ENCODE measurements at regions not wholly inside any gene's neighbourhood (a gene's known extent, or its start where the extent isn't known, plus 50 kb on each side); places are given as distances from the start of the nearest gene placed in this dataset.

DNA sequence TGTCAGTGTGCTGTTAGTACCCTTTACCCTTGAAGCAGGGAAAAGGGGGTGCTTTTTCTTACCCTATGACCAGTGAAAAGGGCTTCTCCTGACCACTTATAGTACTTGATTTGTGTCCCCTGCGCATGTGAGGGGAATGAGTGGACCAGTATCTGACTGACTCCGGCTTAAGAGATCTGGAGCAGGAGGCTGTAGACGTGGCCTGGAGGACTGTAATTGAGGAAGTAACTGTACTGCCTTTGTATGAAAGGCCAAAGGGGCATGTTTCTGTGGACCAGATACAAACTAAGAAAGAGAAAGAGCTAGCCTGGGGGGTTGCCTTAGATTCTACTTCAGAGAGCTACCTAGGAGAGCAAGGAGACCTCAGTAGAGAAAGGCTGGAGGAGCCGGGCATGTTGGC lies 89.9 kb upstream of the TBL1XR1 start:
- H3K36me3 ChIP-seq (ENCODE audit: control insufficient read depth, low read length), result no peaks in the 10 kb centered on the region
- no peaks in the 10 kb centered on the region for H3K79me2 ChIP-seq (ENCODE audit: control insufficient read depth, low read length)
- H3K4me1 ChIP-seq (ENCODE audit: control insufficient read depth, low read length), result peaks cover 5% of the 10 kb centered on the region
- H3K9me3 ChIP-seq (ENCODE audit: control insufficient read depth, insufficient read depth, low read length), result no peaks in the 10 kb centered on the region
- no peaks in the 10 kb centered on the region for H4K20me1 ChIP-seq (ENCODE audit: control insufficient read depth, insufficient read depth, low read depth, low read length)
- H3K4me2 ChIP-seq (ENCODE audit: low read length), result no peak overlapping the region
- H3F3A ChIP-seq (ENCODE audit: control insufficient read depth, insufficient read depth), result no peaks in the 10 kb centered on the region
- TF ChIP-seq, protein P1, sequence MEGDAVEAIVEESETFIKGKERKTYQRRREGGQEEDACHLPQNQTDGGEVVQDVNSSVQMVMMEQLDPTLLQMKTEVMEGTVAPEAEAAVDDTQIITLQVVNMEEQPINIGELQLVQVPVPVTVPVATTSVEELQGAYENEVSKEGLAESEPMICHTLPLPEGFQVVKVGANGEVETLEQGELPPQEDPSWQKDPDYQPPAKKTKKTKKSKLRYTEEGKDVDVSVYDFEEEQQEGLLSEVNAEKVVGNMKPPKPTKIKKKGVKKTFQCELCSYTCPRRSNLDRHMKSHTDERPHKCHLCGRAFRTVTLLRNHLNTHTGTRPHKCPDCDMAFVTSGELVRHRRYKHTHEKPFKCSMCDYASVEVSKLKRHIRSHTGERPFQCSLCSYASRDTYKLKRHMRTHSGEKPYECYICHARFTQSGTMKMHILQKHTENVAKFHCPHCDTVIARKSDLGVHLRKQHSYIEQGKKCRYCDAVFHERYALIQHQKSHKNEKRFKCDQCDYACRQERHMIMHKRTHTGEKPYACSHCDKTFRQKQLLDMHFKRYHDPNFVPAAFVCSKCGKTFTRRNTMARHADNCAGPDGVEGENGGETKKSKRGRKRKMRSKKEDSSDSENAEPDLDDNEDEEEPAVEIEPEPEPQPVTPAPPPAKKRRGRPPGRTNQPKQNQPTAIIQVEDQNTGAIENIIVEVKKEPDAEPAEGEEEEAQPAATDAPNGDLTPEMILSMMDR (IDR thresholded peaks at IDR 0.05; ENCODE audit: low read depth, low read length, poor library complexity, severe bottlenecking), result no peak
- TF ChIP-seq EZH2phosphoT487 (IDR thresholded peaks at IDR 0.05; ENCODE audit: borderline replicate concordance, low read length), result no peak
- H3K9me2 ChIP-seq (replicated peaks; ENCODE audit: control insufficient read depth, low read length), result no peaks in the 10 kb centered on the region
- no peak overlapping the region for H3K27ac ChIP-seq (ENCODE audit: low read depth, low read length)
- no peaks in the 10 kb centered on the region for H3K27me3 ChIP-seq (ENCODE audit: control insufficient read depth, low read length)
- H3K4me3 ChIP-seq (ENCODE audit: low read length), result no peak overlapping the region

DNA sequence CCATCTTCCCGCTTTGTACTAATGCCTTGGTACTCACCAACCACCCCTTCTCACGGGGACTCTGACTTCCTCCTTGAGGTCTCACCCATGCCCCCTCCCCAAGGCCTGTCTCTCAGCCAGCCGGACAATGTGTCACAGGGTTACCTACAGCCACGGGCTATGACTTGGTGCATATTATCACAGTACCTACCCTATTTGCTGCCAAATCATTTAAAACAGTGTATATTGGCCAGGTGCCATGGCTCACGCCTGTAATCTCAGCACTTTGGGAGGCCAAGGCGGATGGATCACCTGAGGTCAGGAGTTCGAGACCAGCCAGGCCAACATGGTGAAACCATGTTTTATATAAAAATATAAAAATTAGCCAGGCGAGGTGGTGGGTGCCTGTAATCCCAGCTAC lies 93.4 kb upstream of the TBL1XR1 start:
- Histone ChIP-seq H3K9me3 (ENCODE audit: control insufficient read depth, insufficient read depth, low read length) (no peaks in the 10 kb centered on the region), H4K20me1 (ENCODE audit: control insufficient read depth, insufficient read depth, low read depth, low read length) (no peaks in the 10 kb centered on the region), H3F3A (ENCODE audit: control insufficient read depth, insufficient read depth) (no peaks in the 10 kb centered on the region), H3K36me3 (ENCODE audit: control insufficient read depth, low read length) (no peaks in the 10 kb centered on the region), H3K9me2 (replicated peaks; ENCODE audit: control insufficient read depth, low read length) (no peaks in the 10 kb centered on the region), H3K4me3 (ENCODE audit: low read length) (no peak overlapping the region), H3K27me3 (ENCODE audit: control insufficient read depth, low read length) (no peaks in the 10 kb centered on the region), H3K27ac (ENCODE audit: low read depth, low read length) (no peak overlapping the region), H3K4me2 (ENCODE audit: low read length) (no peak overlapping the region), H3K4me1 (ENCODE audit: control insufficient read depth, low read length) (no peaks in the 10 kb centered on the region), H3K79me2 (ENCODE audit: control insufficient read depth, low read length) (no peaks in the 10 kb centered on the region)
- TF ChIP-seq, protein P1 (IDR thresholded peaks at IDR 0.05; ENCODE audit: low read depth, low read length, poor library complexity, severe bottlenecking), result no peak
- TF ChIP-seq EZH2phosphoT487 (IDR thresholded peaks at IDR 0.05; ENCODE audit: borderline replicate concordance, low read length), result no peak

DNA sequence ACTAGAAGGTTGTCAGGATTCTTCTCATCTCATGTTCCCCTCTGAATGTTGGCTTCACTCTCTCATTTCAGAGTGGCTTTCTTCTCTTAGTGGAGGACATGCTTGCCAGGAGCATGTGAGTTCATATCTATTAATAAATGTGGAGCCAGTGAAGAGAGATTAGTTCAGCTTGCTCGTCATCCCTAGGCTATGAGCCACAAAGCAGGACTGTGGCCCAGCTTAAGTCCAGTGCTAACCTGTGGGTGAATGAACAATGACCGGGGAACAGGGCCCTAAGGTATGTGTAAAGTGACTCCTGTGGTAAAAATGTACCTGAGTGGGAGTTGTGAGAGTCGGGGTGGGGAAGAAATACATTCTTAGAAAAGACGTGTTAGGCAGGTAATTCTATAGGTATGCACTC lies 96.9 kb upstream of the TBL1XR1 start:
- Histone ChIP-seq H3K4me3 (ENCODE audit: low read length) (no peak overlapping the region), H3K79me2 (ENCODE audit: control insufficient read depth, low read length) (no peaks in the 10 kb centered on the region), H4K20me1 (ENCODE audit: control insufficient read depth, insufficient read depth, low read depth, low read length) (no peaks in the 10 kb centered on the region), H3K27me3 (ENCODE audit: control insufficient read depth, low read length) (no peaks in the 10 kb centered on the region), H3K4me2 (ENCODE audit: low read length) (no peak overlapping the region), H3K9me3 (ENCODE audit: control insufficient read depth, insufficient read depth, low read length) (no peaks in the 10 kb centered on the region), H3K9me2 (replicated peaks; ENCODE audit: control insufficient read depth, low read length) (no peaks in the 10 kb centered on the region), H3K36me3 (ENCODE audit: control insufficient read depth, low read length) (no peaks in the 10 kb centered on the region), H3F3A (ENCODE audit: control insufficient read depth, insufficient read depth) (no peaks in the 10 kb centered on the region), H3K4me1 (ENCODE audit: control insufficient read depth, low read length) (no peaks in the 10 kb centered on the region), H3K27ac (ENCODE audit: low read depth, low read length) (no peak overlapping the region)
- no peak for TF ChIP-seq EZH2phosphoT487 (IDR thresholded peaks at IDR 0.05; ENCODE audit: borderline replicate concordance, low read length)
- TF ChIP-seq, protein P1 (IDR thresholded peaks at IDR 0.05; ENCODE audit: low read depth, low read length, poor library complexity, severe bottlenecking), result no peak

DNA sequence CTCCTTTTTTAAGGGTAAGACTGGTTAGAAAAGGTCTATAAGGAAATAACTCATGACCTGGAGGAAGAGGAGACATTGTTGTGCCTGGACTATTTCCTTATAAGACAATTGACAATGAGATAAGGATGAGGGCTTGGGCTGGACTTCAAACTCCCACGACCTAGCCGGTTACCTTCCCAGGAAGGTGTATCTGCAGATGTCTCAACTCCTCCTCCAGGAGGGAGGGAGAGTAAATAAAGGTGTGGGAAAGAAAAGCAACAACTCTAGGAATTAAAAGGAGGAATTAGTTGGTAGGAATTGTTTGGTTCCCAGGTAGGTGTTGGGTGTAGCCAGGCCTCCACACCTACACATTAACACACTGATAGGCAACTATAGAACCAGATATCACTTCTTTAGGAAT lies 97.8 kb upstream of the TBL1XR1 start:
- Histone ChIP-seq H3K4me2 (ENCODE audit: low read length) (no peak overlapping the region), H3K9me3 (ENCODE audit: control insufficient read depth, insufficient read depth, low read length) (no peaks in the 10 kb centered on the region), H3F3A (ENCODE audit: control insufficient read depth, insufficient read depth) (no peaks in the 10 kb centered on the region), H3K9me2 (replicated peaks; ENCODE audit: control insufficient read depth, low read length) (no peaks in the 10 kb centered on the region), H3K4me1 (ENCODE audit: control insufficient read depth, low read length) (peaks cover 5% of the 10 kb centered on the region), H3K36me3 (ENCODE audit: control insufficient read depth, low read length) (no peaks in the 10 kb centered on the region), H3K4me3 (ENCODE audit: low read length) (no peak overlapping the region), H3K27me3 (ENCODE audit: control insufficient read depth, low read length) (no peaks in the 10 kb centered on the region), H3K79me2 (ENCODE audit: control insufficient read depth, low read length) (no peaks in the 10 kb centered on the region), H3K27ac (ENCODE audit: low read depth, low read length) (no peak overlapping the region), H4K20me1 (ENCODE audit: control insufficient read depth, insufficient read depth, low read depth, low read length) (no peaks in the 10 kb centered on the region)
- no peak for TF ChIP-seq EZH2phosphoT487 (IDR thresholded peaks at IDR 0.05; ENCODE audit: borderline replicate concordance, low read length)
- TF ChIP-seq, protein P1 (IDR thresholded peaks at IDR 0.05; ENCODE audit: low read depth, low read length, poor library complexity, severe bottlenecking), result no peak
